HCT116 (cell line): ENCODE measurements at regions not wholly inside any gene's neighbourhood (a gene's known extent, or its start where the extent isn't known, plus 50 kb on each side); places are given as distances from the start of the nearest gene placed in this dataset.

Source experiments
- ATAC-seq: fragments of 200-7000 bp; cut with Tn5 transposase; 2 replicates; pipeline ENCODE4 v1.9.1; 2020; ENCODE audit warnings: mild to moderate bottlenecking, moderate library complexity
- BruUV-seq: library from RNA; stranded (reverse); fragments of 400-500 nt; replicated peaks from 2 replicates; lab custom pipeline; 2021; lab: Mats Ljungman, UMichigan
- CTCF ChIA-PET: fragments of 300-600 bp; sonication (Branson Sonifier 250); formaldehyde crosslinking; loops from one replicate; lab custom pipeline; 2021; ENCODE audit warnings: antibody characterized with exemption; lab: Charles Lee
- POLR2A ChIA-PET: fragments of 300-600, 350-600 bp; sonication (Branson Sonifier 250); formaldehyde crosslinking; loops from one replicate; lab custom pipeline; 2021; ENCODE audit warnings: antibody characterized with exemption; lab: Charles Lee
- RAD21 ChIA-PET, 2 experiments: fragments of 300-600 bp; sonication (Branson Sonifier 250); formaldehyde crosslinking; loops; one replicate each; lab custom pipeline; 2023; ENCODE audit warnings: low total read pairs in 2 of 2; ENCODE audit not compliant: uncharacterized antibody in 2 of 2, unreplicated experiment in 2 of 2, low non-redundant PET in 1 of 2; lab: Charles Lee
- DNase-seq: peaks from one replicate; pipeline ENCODE4 v3.0.0-alpha.2; 2010; ENCODE audit warnings: low read depth, low spot score
- H2AFZ ChIP-seq: fragments of 200-600 bp; shearing (Covaris generic), sonication (generic); 2 replicates; pipeline ENCODE4 v1.6.1; 2017; ENCODE audit warnings: low read depth, mixed run types, mixed read lengths, antibody characterized with exemption, low read length; ENCODE audit not compliant: poor library complexity, severe bottlenecking
- H3K27ac ChIP-seq: 2 replicates; pipeline ENCODE4 v1.5.1; 2012; ENCODE audit warnings: low read depth, low read length
- H3K27me3 ChIP-seq: fragments of 200-600 bp; sonication (generic); 2 replicates; pipeline ENCODE4 v1.6.1; 2016; ENCODE audit warnings: mixed run types, low read length, mixed read lengths; ENCODE audit not compliant: insufficient read depth
- H3K36me3 ChIP-seq, 2 experiments: fragments of 200-500 bp in 1 of 2; fragments of 200-600 bp in 1 of 2; sonication (Bioruptor generic) in 1 of 2; sonication (generic) in 1 of 2; 2 replicates each; pipeline versions ENCODE4 v1.5.1 to v1.6.1; 2014 to 2016; ENCODE audit warnings: low read length in 2 of 2, inconsistent platforms in 1 of 2, mixed read lengths in 1 of 2, mixed run types in 1 of 2; ENCODE audit not compliant: insufficient read depth in 2 of 2, control insufficient read depth in 1 of 2
- H3K4me1 ChIP-seq, 2 experiments: fragments of 200-600 bp in 1 of 2; sonication (generic) in 1 of 2; 2 replicates each; pipeline versions ENCODE4 v1.5.1 to v1.6.1; 2012 to 2017; ENCODE audit warnings: low read length in 2 of 2, inconsistent platforms in 1 of 2, mild to moderate bottlenecking in 1 of 2, mixed read lengths in 1 of 2, mixed run types in 1 of 2, moderate library complexity in 1 of 2; ENCODE audit not compliant: insufficient read depth in 2 of 2, control insufficient read depth in 1 of 2
- H3K4me2 ChIP-seq: fragments of 200-600 bp; sonication (generic); 2 replicates; pipeline ENCODE4 v1.6.1; 2017; ENCODE audit warnings: mixed run types, low read length, mixed read lengths
- H3K4me3 ChIP-seq, 2 experiments: fragments of 200-600 bp in 1 of 2; sonication (generic) in 1 of 2; replicated peaks in 1 of 2; 2 replicates each; pipeline ENCODE4 v1.5.1; 2011 to 2016; ENCODE audit warnings: low read length in 2 of 2, control low read depth in 1 of 2, low read depth in 1 of 2, mild to moderate bottlenecking in 1 of 2, mixed read lengths in 1 of 2, mixed run types in 1 of 2
- H3K79me2 ChIP-seq: fragments of 200-600 bp; sonication (generic); 2 replicates; pipeline ENCODE4 v1.6.1; 2017; ENCODE audit warnings: mild to moderate bottlenecking, mixed run types, low read length, moderate library complexity, mixed read lengths; ENCODE audit not compliant: insufficient read depth
- H3K9ac ChIP-seq: fragments of 200-600 bp; sonication (generic); 2 replicates; pipeline ENCODE4 v1.6.1; 2016; ENCODE audit warnings: low read length, mixed read lengths
- H3K9me2 ChIP-seq: fragments of 200-600 bp; sonication (generic), shearing (Covaris generic); 2 replicates; pipeline ENCODE4 v1.6.1; 2017; ENCODE audit warnings: mixed run types, mild to moderate bottlenecking, moderate library complexity; ENCODE audit not compliant: insufficient read depth
- H3K9me3 ChIP-seq, 2 experiments: fragments of 200-500 bp in 1 of 2; fragments of 200-600 bp in 1 of 2; sonication (Bioruptor generic) in 1 of 2; sonication (generic) in 1 of 2; 2 replicates each; pipeline ENCODE4 v1.6.1; 2014 to 2017; ENCODE audit warnings: low read length in 2 of 2, mixed read lengths in 2 of 2, inconsistent platforms in 1 of 2, low read depth in 1 of 2, mild to moderate bottlenecking in 1 of 2, mixed run types in 1 of 2, moderate library complexity in 1 of 2; ENCODE audit not compliant: control insufficient read depth in 1 of 2, insufficient read depth in 1 of 2
- H4K20me1 ChIP-seq: fragments of 200-600 bp; sonication (generic), shearing (Covaris generic); 2 replicates; pipeline ENCODE4 v1.6.1; 2017; ENCODE audit warnings: mixed run types, mild to moderate bottlenecking, moderate library complexity; ENCODE audit not compliant: insufficient read depth
- ATF3 ChIP-seq: IDR thresholded peaks from 2 replicates; pipeline ENCODE4 v1.6.1; 2012
- CBX3 ChIP-seq: IDR thresholded peaks from 2 replicates; pipeline ENCODE4 v1.6.1; 2012; ENCODE audit warnings: low read depth
- CTCF ChIP-seq, 3 experiments: fragments of 200-600 bp in 1 of 3; sonication (generic) in 1 of 3; IDR thresholded peaks in 2 of 3; conservative IDR thresholded peaks in 1 of 3; 2 replicates each; pipeline ENCODE4 v1.5.1; 2012 to 2017; ENCODE audit warnings: low read depth in 2 of 3, low read length in 2 of 3, antibody characterized with exemption in 1 of 3, borderline replicate concordance in 1 of 3, control low read depth in 1 of 3, mild to moderate bottlenecking in 1 of 3, mixed read lengths in 1 of 3, mixed run types in 1 of 3, moderate library complexity in 1 of 3; ENCODE audit not compliant: insufficient read depth in 1 of 3
- FOSL1 ChIP-seq: IDR thresholded peaks from 2 replicates; pipeline ENCODE4 v1.6.1; 2012; ENCODE audit warnings: low read depth
- JUND ChIP-seq: IDR thresholded peaks from 2 replicates; pipeline ENCODE4 v1.6.1; 2012
- POLR2A ChIP-seq: IDR thresholded peaks from 2 replicates; pipeline ENCODE4 v1.7.0; 2011; ENCODE audit warnings: borderline replicate concordance; ENCODE audit not compliant: insufficient read depth, insufficient read length; ENCODE audit errors: extremely low read depth
- SRF ChIP-seq: IDR thresholded peaks from 2 replicates; pipeline ENCODE4 v1.6.1; 2012; ENCODE audit warnings: low read depth
- TCF7L2 ChIP-seq: IDR thresholded peaks from 2 replicates; pipeline ENCODE4 v1.7.0; 2011; ENCODE audit warnings: borderline replicate concordance, inconsistent platforms; ENCODE audit not compliant: insufficient read depth, insufficient read length; ENCODE audit errors: extremely low read depth
- YY1 ChIP-seq: IDR thresholded peaks from 2 replicates; pipeline ENCODE4 v1.6.1; 2011; ENCODE audit warnings: low read length, low read depth, moderate library complexity, mild to moderate bottlenecking; ENCODE audit not compliant: insufficient replicate concordance; ENCODE audit errors: extremely low read depth
- intact Hi-C: fragments of 100-400 bp; cut with micrococcal nuclease; formaldehyde crosslinking; loops from 2 replicates; pipeline ENCODE4 v1.10.0; 2022

- no peak for DNase-seq
- H4K20me1 ChIP-seq: no peaks in the 10 kb centered on the region
- ChIA-PET CTCF (no interaction called here), POLR2A (no interaction called here), RAD21 (no interaction called here)
- no peak for ATAC-seq
- no peak overlapping the region for H3K27ac ChIP-seq
- intact Hi-C loops: no loop called here
- peaks cover 4 to 6% of the 10 kb centered on the region in 2 experiments; a peak in 1 of 4 replicates for H3K9me3 ChIP-seq
- no peak overlapping the region for H2AFZ ChIP-seq
- no peaks in the 10 kb centered on the region for H3K79me2 ChIP-seq
- TF ChIP-seq CTCF (IDR thresholded peaks at IDR 0.05 in 2 of 3, conservative IDR thresholded peaks at IDR 0.05 in 1 of 3; ENCODE audit: borderline replicate concordance in 1 of 3, insufficient read depth in 1 of 3, low read depth in 2 of 3, low read length in 2 of 3) (no peak), POLR2A (no peak), TCF7L2 (no peak), JUND (no peak), CBX3 (no peak), YY1 (no peak), ATF3 (no peak), FOSL1 (no peak), SRF (no peak)
- no peak overlapping the region for H3K4me2 ChIP-seq
- no peaks in the 10 kb centered on the region for H3K9me2 ChIP-seq
- no TSS peak for BruUV-seq
- no peaks in the 10 kb centered on the region for H3K27me3 ChIP-seq
- H3K4me1 ChIP-seq: no peaks in the 10 kb centered on the region
- H3K36me3 ChIP-seq: no peaks in the 10 kb centered on the region
- no peak overlapping the region for H3K4me3 ChIP-seq
- H3K9ac ChIP-seq: no peak overlapping the region
These were observed 296.7 kb downstream of the POU4F1 start for GRCh38 chr13:78306519-78307206.
